ENCODE measurements at regions not wholly inside any gene's neighbourhood (a gene's known extent, or its start where the extent isn't known, plus 50 kb on each side); places are given as distances from the start of the nearest gene placed in this dataset.

- TF ChIP-seq CTCF (IDR thresholded peaks at IDR 0.05) (no peak), SMC3 (IDR thresholded peaks at IDR 0.05) (no peak), CHD2 (IDR thresholded peaks at IDR 0.05; ENCODE audit: low read length, partially characterized antibody) (no peak), POLR2A (IDR thresholded peaks at IDR 0.05; ENCODE audit: low read length) (no peak), PBX3 (IDR thresholded peaks at IDR 0.05) (no peak), USF2 (IDR thresholded peaks at IDR 0.05) (no peak), MAFK (IDR thresholded peaks at IDR 0.05; ENCODE audit: partially characterized antibody) (no peak), RAD21 (conservative IDR thresholded peaks at IDR 0.05 in 1 of 2, IDR thresholded peaks at IDR 0.05 in 1 of 2) (no peak), REST (IDR thresholded peaks at IDR 0.05) (no peak)
Observed at GRCh38 chr5:96569332-96569731, 92.8 kb upstream of the CAST start.
